LNCaP clone FGC (cell line): ENCODE measurements at regions not wholly inside any gene's neighbourhood (a gene's known extent, or its start where the extent isn't known, plus 50 kb on each side); places are given as distances from the start of the nearest gene placed in this dataset.

Experiments used
- DNase-seq: peaks from one replicate; pipeline ENCODE4 v3.0.0-alpha.2; 2011; ENCODE audit warnings: low read depth
- H3K4me3 ChIP-seq: 2 replicates; pipeline ENCODE4 v1.5.1; 2011; ENCODE audit warnings: mild to moderate bottlenecking, low read depth, low read length, control low read depth
- CTCF ChIP-seq: IDR thresholded peaks from 2 replicates; pipeline ENCODE4 v1.5.1; 2012; ENCODE audit warnings: mild to moderate bottlenecking; ENCODE audit not compliant: control insufficient read depth, insufficient read depth; ENCODE audit errors: extremely low read depth

DNA sequence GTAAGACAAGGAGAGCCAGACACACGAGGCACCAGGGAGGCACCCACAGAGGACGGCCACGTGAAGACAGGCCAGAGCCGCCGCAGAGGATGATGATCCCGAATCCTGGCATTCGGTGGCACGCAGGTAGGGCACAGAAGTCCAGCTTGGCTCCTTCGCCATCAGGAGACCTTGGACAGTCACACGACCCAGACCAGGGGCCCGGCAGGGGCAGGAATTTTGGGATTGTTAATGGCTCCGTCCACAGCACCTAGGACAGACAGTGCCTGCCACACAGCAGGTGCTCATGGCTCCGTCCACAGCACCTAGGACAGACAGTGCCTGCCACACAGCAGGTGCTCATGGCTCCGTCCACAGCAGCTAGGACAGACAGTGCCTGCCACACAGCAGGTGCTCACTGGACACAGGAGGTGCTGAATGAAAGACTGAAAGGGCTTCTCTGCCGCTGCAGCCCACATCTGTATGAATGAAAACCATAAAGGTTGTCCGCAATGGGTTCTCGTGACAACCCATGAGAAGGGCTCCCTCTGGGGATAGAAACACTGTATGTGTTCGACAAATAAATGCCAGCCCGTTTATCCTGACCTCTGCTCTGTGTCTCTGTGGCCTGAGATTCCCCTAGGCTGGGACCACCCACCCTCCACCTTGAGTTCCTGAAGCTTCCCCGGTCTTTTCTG is 341.6 kb downstream of the CTTN start:
- TF ChIP-seq CTCF = peak; percentile 28; the same call in 1 of the 2 replicates
- no peak for DNase-seq
- H3K4me3 ChIP-seq = no peak overlapping the region

DNA sequence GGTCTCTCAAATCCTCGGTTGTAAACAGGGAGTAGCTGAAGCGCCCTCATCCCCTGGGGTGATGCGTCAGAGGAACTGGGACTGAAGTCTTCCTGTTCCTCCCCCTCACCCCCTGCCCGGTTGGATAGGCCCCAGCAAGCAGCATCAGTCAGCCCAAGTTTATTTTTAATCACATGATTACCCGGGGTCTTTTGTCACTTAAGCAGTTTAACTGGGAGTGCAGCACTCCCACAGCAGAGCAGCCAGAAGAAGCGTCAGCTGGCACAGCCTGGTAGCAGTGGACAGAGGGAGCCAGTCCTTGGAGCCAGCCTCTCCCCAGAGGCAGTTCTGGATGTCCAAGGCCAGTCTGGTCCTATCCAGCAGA is 342.1 kb downstream of the CTTN start:
- no peak for DNase-seq
- no peak for TF ChIP-seq CTCF
- no peak overlapping the region for H3K4me3 ChIP-seq

GRCh38 chr11:70741085-70741484 is 342.8 kb downstream of the CTTN start:
- no peak overlapping the region for H3K4me3 ChIP-seq
- no peak for DNase-seq
- no peak for TF ChIP-seq CTCF

GRCh38 chr11:70742553-70743291 is 344.4 kb downstream of the CTTN start:
- DNase-seq = no peak
- H3K4me3 ChIP-seq = no peak overlapping the region
- TF ChIP-seq CTCF = no peak

- DNase-seq = no peak
- no peak for TF ChIP-seq CTCF
- H3K4me3 ChIP-seq = no peak overlapping the region
Measured at GRCh38 chr11:70743329-70743728, 345.0 kb downstream of the CTTN start.

- no peak for TF ChIP-seq CTCF
- DNase-seq = no peak
Measured at GRCh38 chr11:70743941-70744351, 345.6 kb downstream of the CTTN start.

More at GRCh38 chr11:70743941-70744351, 345.6 kb downstream of the CTTN start:
- no peak overlapping the region for H3K4me3 ChIP-seq
